Stimulated activated CD4-positive, alpha-beta T cell treated with anti-CD3 and anti-CD28 coated beads, Interleukin-1b, Interleukin-23, amount 100 ng/mL, for 1 hour (primary cell): ENCODE measurements at regions not wholly inside any gene's neighbourhood (a gene's known extent, or its start where the extent isn't known, plus 50 kb on each side); places are given as distances from the start of the nearest gene placed in this dataset.
"Not testable (repeated sequence)": the region's sequence is repeated elsewhere in the genome, so short reads cannot be mapped to it uniquely, and the experiment has no call there.

Experiments used
- DNase-seq, 2 donors: peaks; one replicate each; pipeline ENCODE4 v3.0.0-alpha.2; 2020; ENCODE audit warnings: low read depth in 2 of 2

DNA sequence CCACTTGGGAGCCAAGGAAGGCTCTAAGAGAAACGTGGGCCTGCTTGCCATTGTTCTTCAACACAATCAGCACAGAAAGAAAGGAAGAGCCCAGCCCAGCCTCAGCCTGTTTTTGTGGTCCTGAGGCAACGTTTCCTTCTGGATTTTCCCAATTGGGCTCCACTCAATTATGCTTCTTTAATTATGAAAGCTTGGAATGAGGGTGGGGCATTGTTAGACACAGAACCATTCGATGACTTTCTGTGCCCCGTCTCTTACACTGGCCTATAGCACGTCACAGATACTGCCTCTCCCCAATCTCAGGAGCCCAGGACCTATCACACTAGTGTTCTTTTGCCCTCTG, 207.4 kb downstream of the ZFP36L2 start:
- no peak for DNase-seq

DNA sequence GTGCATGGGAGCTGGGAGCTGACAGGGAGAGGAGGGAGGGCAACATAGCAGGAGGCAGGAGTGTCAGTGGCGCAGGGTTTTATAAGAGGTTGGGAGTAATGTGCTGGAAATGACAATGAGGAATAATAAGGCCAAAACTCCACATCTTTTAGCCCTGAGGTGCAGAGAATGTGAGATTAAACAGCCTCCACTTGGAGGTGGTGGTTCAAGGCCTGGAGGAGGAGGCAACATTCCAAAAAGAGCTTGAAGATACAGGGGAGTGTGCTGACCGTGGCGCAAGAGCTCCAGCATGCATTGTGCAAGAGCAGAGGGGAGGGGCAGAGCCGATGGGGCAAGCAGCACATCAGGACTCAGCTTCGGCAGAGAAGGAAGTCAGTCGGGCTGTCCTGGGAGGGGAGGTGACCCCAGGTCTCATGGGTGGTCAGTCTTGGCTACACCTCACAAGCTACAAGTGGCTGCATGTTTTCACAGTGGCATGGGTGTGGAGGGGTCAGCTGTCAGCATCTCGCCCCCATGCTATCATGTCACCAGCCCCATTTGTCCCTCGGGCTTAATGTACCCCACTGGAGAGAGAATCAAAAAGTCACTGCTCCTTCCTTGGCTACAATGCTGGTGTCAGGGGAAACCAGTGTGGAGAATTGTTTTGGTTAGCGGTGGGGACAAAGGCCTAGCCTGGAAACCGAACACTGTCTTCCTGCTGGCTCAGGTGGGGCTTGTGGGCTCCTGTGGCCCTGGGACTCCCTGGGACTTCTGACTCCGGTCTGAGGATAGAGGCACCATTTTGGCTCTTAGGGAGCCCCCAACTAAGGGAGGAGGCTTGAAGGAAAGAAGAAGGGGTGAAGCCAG, 208.0 kb downstream of the ZFP36L2 start:
- no peak for DNase-seq

DNA sequence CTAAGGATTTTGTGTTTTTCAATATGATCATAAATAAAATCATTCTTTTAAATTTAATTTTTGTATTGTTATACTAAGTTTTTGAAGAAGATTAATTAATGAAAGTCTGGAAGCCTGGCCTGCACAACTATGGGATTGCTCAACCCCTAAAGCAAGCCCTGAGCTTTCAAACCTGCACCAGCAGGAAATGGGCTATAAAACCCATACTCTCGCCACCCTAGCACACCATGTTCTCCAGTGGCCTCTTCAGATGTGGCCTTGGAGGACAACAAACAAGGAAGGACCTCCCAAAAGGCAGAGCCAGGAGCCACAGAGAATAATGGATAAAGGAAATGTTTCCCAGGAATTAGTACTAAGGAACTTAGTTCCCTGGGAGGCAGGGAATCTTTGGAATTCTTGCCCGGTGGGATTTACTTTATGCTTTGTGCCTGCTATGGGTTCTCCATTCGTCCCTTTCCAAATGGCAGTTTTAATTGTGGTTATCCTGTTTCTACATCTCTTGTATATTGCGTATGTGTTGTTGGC, 212.5 kb downstream of the ZFP36L2 start:
- DNase-seq, result no peak

DNA sequence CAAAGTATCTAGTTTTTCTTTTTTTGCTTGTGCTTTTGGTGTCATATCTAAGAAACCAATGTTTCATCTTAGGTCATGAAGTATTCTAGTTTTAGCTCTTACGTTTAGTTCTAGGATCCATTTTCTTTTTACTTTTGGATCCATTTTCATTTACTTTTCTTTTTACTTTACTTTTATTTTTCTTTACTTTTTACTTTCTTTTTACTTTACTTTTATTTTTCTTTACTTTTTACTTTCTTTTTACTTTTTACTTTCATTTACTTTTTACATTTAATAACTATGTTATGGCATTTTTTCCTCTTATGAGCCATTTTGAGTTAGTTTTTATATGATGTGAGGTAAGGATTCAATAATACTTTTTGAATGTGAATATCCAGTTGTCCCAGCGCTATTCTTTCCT, 213.4 kb downstream of the ZFP36L2 start:
- DNase-seq, result no peak

DNA sequence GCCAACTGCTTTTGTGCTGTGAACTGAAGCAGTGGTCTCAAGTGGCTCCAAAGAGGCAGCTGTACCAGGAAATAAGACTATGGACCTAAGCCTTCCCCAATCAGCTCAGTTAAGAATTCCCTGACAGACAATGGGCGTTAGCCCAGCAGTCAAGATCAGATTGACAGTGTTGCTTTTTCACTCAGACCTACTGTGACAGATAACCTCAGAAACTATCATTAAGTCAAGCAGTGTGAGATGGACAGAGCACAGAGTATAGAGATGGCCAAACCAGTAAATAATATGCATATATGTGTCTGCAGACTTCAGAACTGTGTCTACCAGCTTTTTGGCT, 215.3 kb downstream of the ZFP36L2 start:
- no peak for DNase-seq

DNA sequence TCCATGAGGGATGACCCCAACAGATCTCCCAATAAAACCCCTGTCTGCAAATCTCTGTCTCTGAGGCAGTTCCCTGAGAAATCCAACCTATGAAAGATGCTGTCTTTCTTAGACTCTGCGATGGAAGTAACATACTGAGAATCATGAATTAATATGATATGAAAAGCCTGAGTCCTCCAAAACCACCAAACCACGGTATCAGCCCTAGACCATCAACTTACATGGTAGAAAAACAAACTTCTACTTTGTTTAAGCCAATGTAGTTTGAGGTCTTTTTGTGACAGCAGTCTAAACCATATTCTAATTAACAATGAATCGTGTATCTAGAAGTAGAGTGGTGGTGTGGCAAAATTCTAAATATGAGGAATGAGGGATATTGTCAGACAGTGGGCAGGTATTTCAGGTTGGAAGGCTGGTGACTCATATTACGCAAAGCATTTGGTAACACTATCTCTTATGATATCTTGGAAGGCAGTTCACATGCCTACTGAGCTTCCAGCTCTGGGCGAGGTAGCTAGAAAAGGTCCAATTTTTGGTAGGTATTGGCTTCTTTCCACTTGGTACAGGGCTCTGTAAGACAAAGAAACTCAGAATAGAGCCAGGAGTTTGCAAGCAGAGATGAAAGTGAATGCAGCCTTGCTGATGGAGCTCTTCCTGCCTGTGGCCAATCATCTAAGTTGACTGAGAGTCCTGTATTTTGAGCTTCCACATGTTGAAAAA, 215.8 kb downstream of the ZFP36L2 start:
- no peak for DNase-seq

DNA sequence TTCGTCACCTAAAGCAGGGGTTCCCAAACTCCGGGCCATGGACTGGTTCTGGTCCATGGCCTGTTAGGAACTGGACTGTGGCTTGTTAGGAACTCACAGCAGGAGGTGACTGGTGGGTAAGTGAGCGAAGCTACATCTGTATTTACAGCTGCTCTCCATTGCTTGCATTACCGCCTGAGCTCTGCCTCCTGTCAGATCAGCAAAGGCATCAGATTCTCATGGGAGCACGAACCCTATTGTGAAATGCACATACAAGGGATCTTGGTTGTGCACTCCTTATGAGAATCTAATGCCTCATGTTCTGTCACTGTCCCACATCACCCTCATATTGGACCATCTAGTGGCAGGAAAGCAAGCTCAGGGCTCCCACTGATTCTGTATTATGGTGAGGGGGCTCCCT, 217.0 kb downstream of the ZFP36L2 start:
- DNase-seq, result no peak

DNA sequence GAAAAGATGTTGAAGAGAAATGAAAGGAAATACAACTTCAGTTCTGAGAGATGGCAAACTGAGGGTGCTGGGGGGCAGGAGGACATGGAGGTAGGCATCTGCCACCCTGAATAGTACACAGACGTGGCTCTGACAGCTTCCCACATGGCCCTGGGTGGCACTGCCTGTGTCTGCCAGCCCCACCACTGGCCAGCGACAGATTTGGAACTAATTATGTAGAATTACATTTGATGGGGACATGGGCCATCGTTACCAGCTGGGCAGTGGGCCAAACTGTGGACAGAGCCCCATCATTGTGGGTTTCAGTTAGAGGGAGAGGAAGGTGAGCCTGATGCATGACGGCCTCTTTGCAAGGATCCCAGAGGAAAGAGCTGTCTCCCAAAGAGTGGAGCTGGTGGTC, 216.0 kb upstream of the HAAO start:
- no peak for DNase-seq

DNA sequence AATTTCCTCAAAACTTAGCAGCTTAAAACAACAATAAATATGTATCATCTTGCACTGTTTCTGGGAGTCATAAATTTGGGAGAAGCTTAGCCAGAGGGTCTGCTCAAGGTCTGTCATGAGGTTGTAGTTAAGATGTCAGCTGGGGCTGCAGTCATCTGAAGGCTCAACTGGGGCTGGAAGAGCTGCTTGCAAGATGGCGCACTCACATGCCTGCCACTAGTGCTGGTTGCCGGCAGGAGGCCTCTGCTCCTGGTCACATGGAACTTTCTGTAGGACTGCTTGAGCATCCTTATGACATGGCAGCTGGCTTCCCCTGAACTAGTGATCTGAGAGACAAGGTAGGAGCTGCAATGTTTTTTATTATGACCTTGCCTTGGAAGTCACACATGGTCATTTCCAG, 215.5 kb upstream of the HAAO start:
- DNase-seq, result no peak

DNA sequence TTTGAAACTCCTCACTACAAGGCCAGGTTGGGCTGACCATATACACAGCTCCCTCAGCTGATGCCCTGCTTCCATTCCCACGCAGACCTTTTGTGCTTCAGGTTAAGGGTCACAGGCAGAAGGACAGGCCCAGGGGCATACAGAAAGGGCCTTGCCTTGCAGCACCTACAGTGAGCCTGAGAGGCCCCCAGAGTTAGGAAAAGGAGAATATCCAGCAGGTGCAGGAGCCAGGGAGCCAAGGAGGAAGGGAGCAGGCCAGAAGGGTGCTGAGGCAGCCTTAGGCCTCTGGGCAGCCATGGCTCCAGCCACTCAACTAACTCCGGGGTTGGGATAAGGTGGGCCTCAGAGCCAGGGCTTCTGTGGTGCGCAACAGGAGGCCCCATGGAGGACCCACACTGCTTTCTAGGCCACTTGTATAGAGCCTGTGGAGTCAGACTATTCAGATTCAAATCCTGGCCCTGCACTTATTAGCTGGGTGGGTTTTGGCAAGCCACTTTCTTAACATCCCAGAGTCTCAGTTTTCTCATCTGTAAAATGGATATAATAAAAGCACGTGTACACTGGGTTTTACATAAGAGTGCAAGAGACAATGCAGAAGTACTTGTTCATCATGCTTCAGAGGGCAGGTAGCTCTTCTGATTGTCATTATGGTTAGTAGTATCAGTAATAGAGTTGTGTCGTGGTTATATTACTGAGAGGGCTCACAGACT, 214.6 kb upstream of the HAAO start:
- DNase-seq, result no peak

DNA sequence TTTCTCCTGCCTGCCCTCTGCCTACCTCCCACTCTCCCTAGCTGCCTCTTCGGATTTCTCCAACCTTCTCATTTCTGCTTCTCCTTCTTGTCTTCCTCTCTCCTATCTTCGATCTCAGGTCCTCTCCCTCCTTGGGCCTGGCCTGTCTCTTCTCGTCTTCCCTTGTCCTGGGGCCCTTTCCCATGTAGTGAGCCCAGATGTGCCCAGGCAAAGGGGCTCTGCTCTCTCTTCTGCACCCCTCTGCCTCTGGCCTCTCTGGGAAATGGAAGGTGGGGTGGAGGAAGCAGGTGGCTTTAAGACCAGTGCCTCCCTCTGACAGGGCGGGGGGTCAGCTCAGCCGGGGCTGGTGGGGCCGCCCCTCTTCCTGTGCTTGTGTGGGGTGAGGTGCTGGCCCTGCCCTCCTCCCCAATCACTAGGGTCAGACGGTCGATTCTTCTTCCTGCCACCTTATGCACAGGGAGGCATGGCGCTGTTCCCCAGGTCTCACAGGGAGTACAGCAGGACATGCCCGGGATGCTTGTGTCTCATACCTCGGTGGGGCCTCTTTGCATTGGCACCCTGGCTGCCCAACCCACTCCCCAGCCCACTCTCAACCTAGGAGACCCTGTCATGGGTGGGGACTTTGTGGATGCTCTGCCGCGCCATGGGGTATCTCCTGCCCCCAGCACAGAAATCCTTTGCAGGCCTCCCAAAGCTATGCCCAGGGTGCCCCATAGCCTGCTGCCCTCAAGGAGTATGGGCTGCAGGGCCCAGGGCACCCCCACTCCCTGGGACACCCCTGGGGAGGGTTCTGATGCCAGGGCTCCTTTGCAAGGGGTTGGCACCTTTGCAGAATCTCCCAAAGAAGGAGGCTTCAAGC, 213.8 kb upstream of the HAAO start:
- DNase-seq, result no peak

DNA sequence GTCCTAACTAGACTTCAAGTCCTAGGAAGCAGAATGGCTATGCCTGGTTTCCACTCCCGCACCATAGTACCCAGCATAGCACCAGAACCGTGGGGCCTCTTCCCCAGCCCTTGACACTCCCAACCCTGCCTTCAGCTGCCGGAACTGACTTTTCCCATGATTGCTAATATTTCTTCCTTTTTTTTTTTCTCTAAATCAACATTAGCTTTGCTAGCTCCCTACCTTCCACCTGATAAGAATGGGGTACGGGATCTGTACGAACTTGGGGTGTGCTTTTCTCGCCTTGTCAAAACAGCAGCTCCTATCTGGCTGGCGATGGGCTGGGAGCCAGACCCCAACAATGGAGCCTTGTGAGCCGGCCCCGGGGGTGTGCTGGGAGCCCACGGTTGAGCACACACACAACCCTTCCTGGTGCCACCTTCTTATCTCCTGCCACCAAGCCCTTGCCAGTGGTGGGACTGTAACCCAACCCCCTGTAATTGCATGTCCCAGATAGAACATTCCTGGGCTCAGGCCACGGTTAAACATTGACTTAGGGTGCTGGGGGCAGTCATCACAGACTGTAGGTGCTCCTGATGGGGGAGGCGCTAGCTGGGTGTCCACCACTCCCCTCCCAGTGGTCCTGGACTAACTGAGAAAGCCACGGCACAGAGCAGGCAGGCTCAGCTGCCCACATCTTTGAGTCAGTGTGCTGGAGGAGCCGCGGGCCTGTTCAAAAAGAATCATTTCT, 213.0 kb upstream of the HAAO start:
- no peak for DNase-seq

DNA sequence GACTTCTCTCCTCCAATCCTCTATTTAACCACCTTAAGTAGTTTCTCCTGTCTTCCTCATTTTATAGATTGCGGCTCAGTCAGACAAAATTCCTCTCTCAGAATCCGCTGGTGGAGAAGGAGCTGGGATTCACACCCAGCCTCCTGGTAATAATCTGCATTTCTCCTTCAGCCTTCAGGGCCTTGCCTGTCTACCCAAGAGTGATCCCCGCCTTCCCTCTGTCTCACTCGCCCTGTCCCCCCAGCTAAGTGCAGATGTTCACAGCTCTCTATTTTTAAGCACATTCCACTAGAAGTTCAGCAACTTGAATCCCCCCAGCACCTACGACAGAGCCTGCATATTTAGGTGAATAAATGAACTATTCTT, 212.5 kb upstream of the HAAO start:
- DNase-seq, result no peak

DNA sequence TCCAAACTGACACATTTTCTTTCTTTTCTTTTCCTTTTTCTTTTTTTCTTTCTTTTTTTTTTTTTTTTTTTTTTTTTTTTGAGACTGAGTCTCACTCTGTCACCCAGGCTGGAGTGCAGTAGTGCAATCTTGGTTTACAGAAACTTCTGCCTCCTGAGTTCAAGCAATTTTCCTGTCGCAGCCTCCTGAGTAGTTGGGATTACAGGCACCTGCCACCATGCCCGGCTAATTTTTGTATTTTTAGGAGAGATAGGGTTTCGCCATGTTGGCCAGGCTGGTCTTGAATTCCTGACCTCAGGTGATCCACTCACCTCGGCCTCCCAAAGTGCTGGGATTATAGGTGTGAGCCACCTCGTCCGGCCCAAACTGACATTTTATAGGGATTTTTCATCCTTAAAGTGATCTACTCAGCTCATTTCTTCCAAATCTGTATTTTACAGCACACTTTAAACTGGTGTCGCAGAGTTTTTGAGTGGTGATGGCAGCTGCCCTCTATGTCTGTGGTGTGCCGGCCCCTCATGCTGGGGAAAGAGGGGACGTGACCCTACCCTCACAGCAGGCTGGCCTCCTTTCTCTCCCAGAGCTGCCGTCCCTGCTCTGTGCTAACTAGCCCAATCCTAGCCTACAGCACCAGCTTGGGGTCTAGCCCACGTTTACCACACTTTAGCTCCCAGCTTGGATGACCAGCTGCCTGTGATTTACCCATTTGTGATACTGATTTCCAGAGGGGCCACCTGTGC, 211.9 kb upstream of the HAAO start:
- not testable (repeated sequence) for DNase-seq

DNA sequence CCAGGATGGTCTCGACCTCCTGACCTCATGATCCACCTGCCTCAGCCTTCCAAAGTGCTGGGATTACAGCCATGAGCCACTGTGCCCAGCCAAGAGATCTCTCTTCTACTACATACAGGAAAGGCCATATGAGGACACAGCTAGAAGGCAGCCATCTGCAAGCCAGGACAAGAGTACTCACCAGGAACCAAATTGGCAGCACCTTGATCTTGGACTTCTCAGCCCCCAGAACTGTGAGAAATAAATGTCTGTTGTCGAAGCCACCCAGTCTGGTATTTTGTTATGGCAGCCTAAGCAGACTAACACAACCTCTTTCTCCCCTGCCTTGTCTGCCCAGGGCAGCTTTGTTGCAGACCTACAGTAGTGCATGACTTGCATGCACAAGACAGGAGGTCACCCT, 211.3 kb upstream of the HAAO start:
- no peak for DNase-seq

DNA sequence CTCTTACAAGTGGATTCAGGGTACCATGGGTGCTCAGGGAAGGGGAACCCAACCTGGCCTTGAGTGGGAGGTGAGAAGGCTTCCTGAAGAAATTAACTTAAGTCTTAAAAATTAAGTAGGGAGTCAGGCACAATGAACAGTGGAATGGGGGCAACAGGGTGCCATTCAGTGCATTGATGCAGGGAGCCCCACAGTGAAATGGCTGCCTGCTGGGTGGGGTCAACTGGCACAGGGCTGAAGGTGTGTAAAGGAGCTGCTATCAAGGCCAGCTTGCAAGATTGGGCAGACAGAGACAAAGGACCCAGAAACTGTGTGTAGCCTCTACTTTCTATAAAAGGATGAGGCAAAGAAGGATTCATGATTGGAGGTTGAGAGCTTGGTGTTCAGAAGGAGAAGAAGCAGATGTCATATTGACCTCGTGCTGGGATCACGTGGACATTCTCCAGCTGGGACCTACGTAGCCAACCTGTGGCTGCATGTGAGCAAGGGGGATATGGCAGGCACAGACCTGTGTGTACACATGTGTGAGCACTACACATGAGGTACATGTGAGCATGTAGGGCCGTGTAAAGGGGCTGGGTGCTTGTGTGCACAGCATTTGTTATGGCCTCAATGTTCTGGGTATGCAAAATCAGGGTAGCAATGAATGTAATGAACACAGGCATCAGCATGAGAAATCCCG, 209.5 kb upstream of the HAAO start:
- DNase-seq, result no peak

DNA sequence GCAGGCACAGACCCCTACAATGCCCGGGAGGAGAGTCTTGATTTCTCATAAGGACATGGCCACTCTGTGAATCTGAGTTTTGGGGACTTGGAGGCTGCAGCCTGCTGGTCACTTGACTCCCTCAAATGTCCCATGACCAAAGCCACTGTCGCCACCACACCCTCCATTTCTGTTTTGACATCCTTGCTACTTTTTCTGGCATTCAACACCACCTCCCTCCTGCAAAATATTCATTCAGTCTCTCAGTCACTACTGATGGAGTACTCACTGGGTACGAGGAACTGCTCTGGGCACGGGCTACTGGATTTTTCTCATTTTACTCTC, 208.6 kb upstream of the HAAO start:
- DNase-seq, result no peak

DNA sequence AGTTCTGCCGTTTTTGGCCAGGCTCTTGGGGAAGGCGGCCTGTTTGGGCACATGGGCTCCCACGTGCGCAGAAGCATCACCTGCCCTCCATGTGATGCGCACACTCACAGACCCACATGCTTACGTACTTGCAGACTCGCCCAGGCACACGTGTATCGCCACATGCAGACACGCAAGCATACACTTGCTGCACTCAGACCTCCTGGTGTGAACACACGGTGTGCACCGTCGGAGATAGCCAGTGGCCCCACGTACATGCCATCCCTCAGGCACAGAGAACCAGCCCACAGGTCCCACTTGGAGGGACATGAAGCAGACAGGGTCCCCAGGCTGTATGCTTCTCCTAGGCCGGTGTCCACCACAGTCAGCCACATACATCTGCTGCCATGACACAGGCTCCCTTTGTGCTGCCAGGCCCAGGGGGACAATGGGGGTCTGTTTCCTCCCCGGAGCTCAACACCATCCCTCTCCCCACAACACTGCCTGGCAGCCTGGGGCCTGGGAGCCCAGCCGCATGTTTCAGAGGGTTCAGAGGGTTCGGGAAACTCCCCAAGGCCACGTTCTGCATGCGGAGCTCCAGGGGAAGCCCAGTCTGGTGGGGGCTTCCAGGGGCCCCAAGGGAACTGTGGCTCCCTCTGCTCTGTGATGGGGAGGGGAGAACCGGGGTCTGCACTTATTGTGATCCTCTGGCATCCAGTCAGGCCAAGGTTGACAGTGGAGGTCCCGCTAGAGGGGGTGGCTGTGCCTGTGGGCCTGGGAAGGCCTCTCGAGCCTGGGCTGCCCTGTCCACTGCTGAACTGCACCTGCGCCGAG, 208.1 kb upstream of the HAAO start:
- DNase-seq, result no peak

DNA sequence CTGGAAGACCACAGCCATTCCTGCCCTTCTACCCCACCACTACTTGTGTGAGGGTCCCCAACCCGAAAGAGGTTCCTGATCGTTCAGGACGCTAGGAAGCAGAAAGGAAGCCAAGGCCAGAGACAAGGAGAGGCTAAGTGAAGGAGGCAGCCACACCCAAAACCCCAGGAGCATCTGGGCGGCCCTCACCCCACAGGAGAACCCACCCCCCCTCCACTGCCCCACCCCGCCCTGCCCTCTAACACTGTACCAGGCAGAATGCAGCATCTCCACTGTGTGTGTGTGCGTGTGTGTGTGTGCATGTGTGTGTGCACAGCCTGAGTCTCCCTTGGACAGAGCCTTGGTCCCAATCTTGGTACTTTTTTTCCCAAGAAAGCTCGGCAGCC, 207.5 kb upstream of the HAAO start:
- no peak for DNase-seq
